ENCODE measurements at regions not wholly inside any gene's neighbourhood (a gene's known extent, or its start where the extent isn't known, plus 50 kb on each side); places are given as distances from the start of the nearest gene placed in this dataset.

- H4K20me1 ChIP-seq (ENCODE audit: control insufficient read depth, insufficient read depth, low read length, poor library complexity, severe bottlenecking), result no peaks in the 10 kb centered on the region
- POLR2A ChIA-PET, result no interaction called here
- Mint-ChIP-seq H3K27me3 (no peaks in the 10 kb centered on the region), H3K9me3 (ENCODE audit: insufficient read depth) (peaks cover 3% of the 10 kb centered on the region), H3K27ac (no peak overlapping the region), H3K4me1 (no peaks in the 10 kb centered on the region), H3K4me3 (no peak overlapping the region)
- H3K27ac ChIP-seq (ENCODE audit: low read length in 2 of 2), result no peak overlapping the region
- H3K4me1 ChIP-seq (ENCODE audit: control insufficient read depth in 2 of 2, insufficient read depth in 2 of 2, low read length in 2 of 2), result no peaks in the 10 kb centered on the region
- CTCF ChIA-PET, result no interaction called here
- intact Hi-C loops (cut with micrococcal nuclease), result no loop called here
- no peak overlapping the region for H2AFZ ChIP-seq (ENCODE audit: insufficient read depth, low read depth, low read length, poor library complexity, severe bottlenecking)
- no peak overlapping the region for H3K4me3 ChIP-seq (ENCODE audit: control extremely low read depth in 1 of 5, extremely low read depth in 1 of 5, insufficient read depth in 1 of 5, low read depth in 2 of 5, low read length in 4 of 5)
- DNase-seq (no peak), ATAC-seq (ENCODE audit: low read depth) (no peak)
- no peaks in the 10 kb centered on the region for H3K27me3 ChIP-seq (replicated peaks in 1 of 4; ENCODE audit: control extremely low read depth in 1 of 4, control insufficient read depth in 3 of 4, insufficient read depth in 4 of 4, low read length in 3 of 4)
- TF ChIP-seq CTCF (IDR thresholded peaks at IDR 0.05) (no peak), EZH2 (IDR thresholded peaks at IDR 0.05; ENCODE audit: borderline replicate concordance, insufficient read depth, low read depth, low read length, poor library complexity, severe bottlenecking) (no peak)
- no peak overlapping the region for H3K4me2 ChIP-seq (replicated peaks; ENCODE audit: low read depth, low read length, poor library complexity, severe bottlenecking)
- H3K9ac ChIP-seq (ENCODE audit: low read length), result no peak overlapping the region
- H3K79me2 ChIP-seq (ENCODE audit: control insufficient read depth, insufficient read depth, low read length), result no peaks in the 10 kb centered on the region
- H3K36me3 ChIP-seq (replicated peaks in 1 of 2; ENCODE audit: control extremely low read depth in 1 of 2, control insufficient read depth in 1 of 2, extremely low read depth in 1 of 2, insufficient read depth in 2 of 2, low read length in 1 of 2), result no peaks in the 10 kb centered on the region
- no peaks in the 10 kb centered on the region for H3K9me3 ChIP-seq (ENCODE audit: control extremely low read depth in 1 of 3, control insufficient read depth in 2 of 3, insufficient read depth in 1 of 3, low read length in 2 of 3)
These were observed 1081.6 kb downstream of the CNTNAP5 start for GRCh38 chr2:125106710-125107109.

GRCh38 chr2:125107446-125107845 lies 1082.4 kb downstream of the CNTNAP5 start:
- H3K9ac ChIP-seq (ENCODE audit: low read length), result no peak overlapping the region
- no peaks in the 10 kb centered on the region for H4K20me1 ChIP-seq (ENCODE audit: control insufficient read depth, insufficient read depth, low read length, poor library complexity, severe bottlenecking)
- no peaks in the 10 kb centered on the region for H3K4me1 ChIP-seq (ENCODE audit: control insufficient read depth in 2 of 2, insufficient read depth in 2 of 2, low read length in 2 of 2)
- no peak overlapping the region for H3K27ac ChIP-seq (ENCODE audit: low read length in 2 of 2)
- no peaks in the 10 kb centered on the region for H3K27me3 ChIP-seq (replicated peaks in 1 of 4; ENCODE audit: control extremely low read depth in 1 of 4, control insufficient read depth in 3 of 4, insufficient read depth in 4 of 4, low read length in 3 of 4)
- TF ChIP-seq EZH2 (IDR thresholded peaks at IDR 0.05; ENCODE audit: borderline replicate concordance, insufficient read depth, low read depth, low read length, poor library complexity, severe bottlenecking) (no peak), CTCF (IDR thresholded peaks at IDR 0.05) (no peak)
- no peak overlapping the region for H3K4me3 Mint-ChIP-seq
- H3K9me3 ChIP-seq (ENCODE audit: control extremely low read depth in 1 of 3, control insufficient read depth in 2 of 3, insufficient read depth in 1 of 3, low read length in 2 of 3), result no peaks in the 10 kb centered on the region
- POLR2A ChIA-PET, result no interaction called here
- H3K36me3 ChIP-seq (replicated peaks in 1 of 2; ENCODE audit: control extremely low read depth in 1 of 2, control insufficient read depth in 1 of 2, extremely low read depth in 1 of 2, insufficient read depth in 2 of 2, low read length in 1 of 2), result no peaks in the 10 kb centered on the region
- no peaks in the 10 kb centered on the region for H3K27me3 Mint-ChIP-seq
- H3K4me3 ChIP-seq (ENCODE audit: control extremely low read depth in 1 of 5, extremely low read depth in 1 of 5, insufficient read depth in 1 of 5, low read depth in 2 of 5, low read length in 4 of 5), result no peak overlapping the region
- DNase-seq, result no peak
- no peak overlapping the region for H2AFZ ChIP-seq (ENCODE audit: insufficient read depth, low read depth, low read length, poor library complexity, severe bottlenecking)
- H3K27ac Mint-ChIP-seq, result no peak overlapping the region
- CTCF ChIA-PET, result no interaction called here
- peaks cover 3% of the 10 kb centered on the region for H3K9me3 Mint-ChIP-seq (ENCODE audit: insufficient read depth)
- H3K79me2 ChIP-seq (ENCODE audit: control insufficient read depth, insufficient read depth, low read length), result no peaks in the 10 kb centered on the region
- no CpG with 5 or more reads among the region's 1 CpG for WGBS (ENCODE audit: insufficient coverage)
- no peak for ATAC-seq (ENCODE audit: low read depth)
- no peak overlapping the region for H3K4me2 ChIP-seq (replicated peaks; ENCODE audit: low read depth, low read length, poor library complexity, severe bottlenecking)
- H3K4me1 Mint-ChIP-seq, result no peaks in the 10 kb centered on the region
- intact Hi-C loops (cut with micrococcal nuclease), result no loop called here
